ENCODE measurements at regions not wholly inside any gene's neighbourhood (a gene's known extent, or its start where the extent isn't known, plus 50 kb on each side); places are given as distances from the start of the nearest gene placed in this dataset.

GRCh38 chr1:220991959-220992704 lies 112.9 kb downstream of the HLX start:
- TF ChIP-seq ZFP30 (CRISPR knock-in tag; IDR thresholded peaks at IDR 0.05) (no peak), PATZ1 (CRISPR knock-in tag; IDR thresholded peaks at IDR 0.05; ENCODE audit: borderline replicate concordance) (peak; percentile 88; the same call in 1 of the 2 replicates), TOX (CRISPR knock-in tag; IDR thresholded peaks at IDR 0.05; ENCODE audit: borderline replicate concordance) (peak; percentile 99), CREB5 (CRISPR knock-in tag; IDR thresholded peaks at IDR 0.05; ENCODE audit: low read depth) (no peak), ZNF8 (CRISPR knock-in tag; IDR thresholded peaks at IDR 0.05) (no peak)
